GM12891 (cell line): ENCODE measurements at regions not wholly inside any gene's neighbourhood (a gene's known extent, or its start where the extent isn't known, plus 50 kb on each side); places are given as distances from the start of the nearest gene placed in this dataset.

Experiments used
- DNase-seq: peaks from one replicate; pipeline ENCODE4 v3.0.0; 2011; ENCODE audit warnings: low spot score; ENCODE audit not compliant: insufficient read length
- FAIRE-seq: peaks from 2 replicates; lab custom pipeline; 2011; peaks lifted over from hg19 to GRCh38; lab: Jason Lieb, UNC
- PAX5 ChIP-seq: IDR thresholded peaks from 2 replicates; pipeline ENCODE4 v1.6.1; 2011; ENCODE audit warnings: low read length, moderate library complexity, mild to moderate bottlenecking; ENCODE audit not compliant: insufficient read depth, severe bottlenecking
- POLR2A ChIP-seq: IDR thresholded peaks from 2 replicates; pipeline ENCODE4 v1.6.1; 2011; ENCODE audit warnings: low read depth, low read length, control low read depth
- POLR2AphosphoS5 ChIP-seq: IDR thresholded peaks from 2 replicates; pipeline ENCODE4 v1.6.1; 2011; ENCODE audit warnings: low read depth, low read length, control low read depth
- POU2F2 ChIP-seq: IDR thresholded peaks from 2 replicates; pipeline ENCODE4 v1.6.1; 2011; ENCODE audit warnings: low read depth, mild to moderate bottlenecking, control low read depth, low read length, moderate library complexity
- SPI1 ChIP-seq: IDR thresholded peaks from 2 replicates; pipeline ENCODE4 v1.6.1; 2011; ENCODE audit warnings: low read depth, low read length, control low read depth
- TAF1 ChIP-seq: IDR thresholded peaks from 2 replicates; pipeline ENCODE4 v1.6.1; 2011; ENCODE audit warnings: low read depth, low read length, control low read depth

GRCh38 chr9:84499969-84500582 is 159.5 kb upstream of the SLC28A3 start:
- DNase-seq (no peak), FAIRE-seq (no peak)
- TF ChIP-seq PAX5 (no peak), POLR2AphosphoS5 (no peak), POLR2A (no peak), TAF1 (no peak), POU2F2 (no peak), SPI1 (no peak)

GRCh38 chr9:84500826-84501225 is 160.3 kb upstream of the SLC28A3 start:
- FAIRE-seq (no peak), DNase-seq (no peak)
- no peak for TF ChIP-seq PAX5

DNA sequence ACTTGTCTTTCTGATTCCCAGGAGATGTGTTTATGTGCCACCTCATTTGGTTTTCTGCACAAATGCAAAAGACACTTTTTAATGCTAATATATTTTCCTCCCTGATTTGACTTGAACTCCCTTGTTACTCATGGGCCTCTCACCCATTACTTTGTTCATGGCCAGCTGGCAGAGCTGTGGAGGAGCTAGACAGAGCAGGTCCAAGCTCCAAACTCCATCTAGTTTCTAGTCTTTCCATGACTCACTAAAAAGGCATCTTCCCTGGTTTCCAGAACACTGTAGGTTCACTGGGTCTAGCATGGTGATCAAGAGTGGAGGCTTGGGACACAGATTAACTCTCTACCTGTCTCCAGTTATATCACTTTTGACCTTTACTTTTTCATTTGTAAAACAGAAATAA is 161.0 kb upstream of the SLC28A3 start:
- DNase-seq, result no peak
- no peak for TF ChIP-seq POLR2AphosphoS5
- TF ChIP-seq POU2F2, result no peak
- no peak for TF ChIP-seq SPI1
- TF ChIP-seq POLR2A, result no peak
- no peak for TF ChIP-seq PAX5
- TF ChIP-seq TAF1, result no peak
- no peak for FAIRE-seq

GRCh38 chr9:84502066-84502465 is 161.5 kb upstream of the SLC28A3 start:
- no peak for TF ChIP-seq POLR2AphosphoS5
- no peak for TF ChIP-seq POU2F2
- no peak for TF ChIP-seq SPI1
- TF ChIP-seq POLR2A, result no peak
- TF ChIP-seq PAX5, result no peak
- no peak for TF ChIP-seq TAF1
- DNase-seq, result no peak
- no peak for FAIRE-seq

- DNase-seq (no peak), FAIRE-seq (no peak)
- TF ChIP-seq TAF1, result no peak
- TF ChIP-seq PAX5, result no peak
- TF ChIP-seq SPI1, result no peak
- TF ChIP-seq POLR2AphosphoS5, result no peak
- no peak for TF ChIP-seq POLR2A
- no peak for TF ChIP-seq POU2F2
Observed at GRCh38 chr9:84504360-84504759, 163.8 kb upstream of the SLC28A3 start.

- FAIRE-seq (no peak), DNase-seq (no peak)
- no peak for TF ChIP-seq TAF1
- TF ChIP-seq POU2F2, result no peak
- TF ChIP-seq POLR2A, result no peak
- TF ChIP-seq SPI1, result no peak
- TF ChIP-seq PAX5, result no peak
- TF ChIP-seq POLR2AphosphoS5, result no peak
Observed at GRCh38 chr9:84511651-84512050, 157.9 kb upstream of the NTRK2 start.

DNA sequence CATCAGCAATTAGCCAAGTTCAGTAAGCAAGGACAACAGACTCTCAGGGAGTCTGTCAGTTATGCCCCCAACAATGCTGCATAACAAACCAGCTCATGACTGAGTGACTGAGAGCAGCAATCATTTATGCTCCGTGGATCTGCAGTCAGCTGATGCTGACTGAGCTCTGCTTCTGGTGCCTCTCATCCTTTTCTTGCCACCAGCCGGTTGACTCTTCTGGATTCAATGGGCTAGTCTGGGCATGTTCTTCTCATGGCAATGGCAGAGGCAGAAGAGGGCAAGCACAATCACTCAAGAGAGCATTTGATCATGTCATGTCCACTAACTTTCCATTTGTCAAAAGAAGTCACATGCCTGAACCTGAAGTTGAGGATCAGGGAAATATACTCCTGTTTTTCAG is 157.0 kb upstream of the NTRK2 start:
- DNase-seq (no peak), FAIRE-seq (no peak)
- no peak for TF ChIP-seq SPI1
- no peak for TF ChIP-seq TAF1
- no peak for TF ChIP-seq POLR2A
- TF ChIP-seq PAX5, result no peak
- no peak for TF ChIP-seq POU2F2
- no peak for TF ChIP-seq POLR2AphosphoS5

- DNase-seq (no peak), FAIRE-seq (no peak)
- TF ChIP-seq TAF1 (no peak), SPI1 (no peak), POLR2AphosphoS5 (no peak), POU2F2 (no peak), PAX5 (no peak), POLR2A (no peak)
Observed at GRCh38 chr9:84513473-84513872, 156.1 kb upstream of the NTRK2 start.

- no peak for TF ChIP-seq POLR2AphosphoS5
- no peak for FAIRE-seq
- no peak for DNase-seq
Observed at GRCh38 chr9:84513979-84514378, 155.6 kb upstream of the NTRK2 start.

- DNase-seq (no peak), FAIRE-seq (no peak)
- no peak for TF ChIP-seq POLR2AphosphoS5
- TF ChIP-seq POLR2A, result no peak
- no peak for TF ChIP-seq PAX5
- TF ChIP-seq TAF1, result no peak
- TF ChIP-seq POU2F2, result no peak
- no peak for TF ChIP-seq SPI1
Observed at GRCh38 chr9:84514421-84514820, 155.1 kb upstream of the NTRK2 start.
